ENCODE measurements at regions not wholly inside any gene's neighbourhood (a gene's known extent, or its start where the extent isn't known, plus 50 kb on each side); places are given as distances from the start of the nearest gene placed in this dataset.

DNA sequence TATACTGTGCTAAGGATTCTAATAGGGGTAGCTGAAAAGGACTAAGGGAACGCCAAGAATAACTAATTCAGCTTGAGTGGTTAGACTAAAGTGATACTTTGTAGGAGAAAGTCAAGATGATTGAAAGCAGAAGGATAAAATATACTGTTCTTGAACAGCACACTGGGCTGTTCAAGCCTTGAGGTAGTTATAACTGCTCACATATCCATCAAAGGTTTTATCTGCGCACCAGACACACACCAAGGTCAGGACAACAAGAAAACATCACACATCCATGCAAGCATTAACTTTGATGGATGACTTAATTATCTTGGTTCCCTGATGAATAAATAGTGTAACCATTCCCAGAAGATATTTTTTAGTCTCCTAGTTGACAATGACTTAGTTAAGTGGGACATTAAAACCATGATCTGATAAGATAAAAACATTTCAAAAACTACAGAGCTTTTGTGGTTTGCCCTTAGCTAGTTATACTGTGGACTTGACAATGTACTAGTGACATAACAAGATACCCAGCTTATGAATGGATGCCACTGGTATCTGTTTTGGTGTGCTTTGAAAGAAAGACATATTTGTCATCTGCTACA, 728.9 kb downstream of the JRKL start:
- Histone ChIP-seq H3K36me3 (replicated peaks in 1 of 2; ENCODE audit: control insufficient read depth in 1 of 2, insufficient read depth in 2 of 2, low read length in 2 of 2) (no peaks in the 10 kb centered on the region), H3K4me3 (replicated peaks in 1 of 3; ENCODE audit: low read depth in 2 of 3, low read length in 3 of 3) (no peak overlapping the region), H2AFZ (ENCODE audit: insufficient read depth, low read depth, low read length, poor library complexity, severe bottlenecking) (no peak overlapping the region), H3K79me2 (ENCODE audit: insufficient read depth, low read length) (no peaks in the 10 kb centered on the region), H3K4me2 (replicated peaks; ENCODE audit: extremely low read depth, low read length, poor library complexity, severe bottlenecking) (no peak overlapping the region), H3K9me3 (replicated peaks in 1 of 2; ENCODE audit: control insufficient read depth in 1 of 2, insufficient read depth in 1 of 2, low read length in 2 of 2) (peaks cover 0 to 3% of the 10 kb centered on the region in 2 donors), H4K20me1 (ENCODE audit: insufficient read depth, low read length) (no peaks in the 10 kb centered on the region), H3K27me3 (ENCODE audit: control insufficient read depth in 2 of 2, insufficient read depth in 2 of 2, low read length in 2 of 2) (no peaks in the 10 kb centered on the region), H3K9ac (ENCODE audit: insufficient read depth, low read length, poor library complexity, severe bottlenecking) (no peak overlapping the region), H3K27ac (ENCODE audit: low read depth in 1 of 2, low read length in 2 of 2) (no peak overlapping the region), H3K4me1 (ENCODE audit: control insufficient read depth in 1 of 2, insufficient read depth in 2 of 2, low read length in 2 of 2) (no peaks in the 10 kb centered on the region)
- WGBS (ENCODE audit: insufficient coverage), result no CpG with 5 or more reads among the region's 2 CpGs
- Mint-ChIP-seq H3K9me3 (peaks cover 0 to 6% (median 0%) of the 10 kb centered on the region in 7 donors), H3K27me3 (ENCODE audit: low read depth in 3 of 3) (no peaks in the 10 kb centered on the region), H3K36me3 (no peaks in the 10 kb centered on the region), H3K4me1 (no peaks in the 10 kb centered on the region), H3K4me3 (no peak overlapping the region), H3K27ac (no peak overlapping the region)
- no peak for DNase-seq
- intact Hi-C loops (cut with micrococcal nuclease), result no loop called here
- no peak for TF ChIP-seq CTCF (IDR thresholded peaks at IDR 0.05)

GRCh38 chr11:97123237-97123636, 733.4 kb downstream of the JRKL start:
- Mint-ChIP-seq H3K4me1 (no peaks in the 10 kb centered on the region), H3K27ac (no peak overlapping the region)
- no peak overlapping the region for H2AFZ ChIP-seq (ENCODE audit: insufficient read depth, low read depth, low read length, poor library complexity, severe bottlenecking)

More at GRCh38 chr11:97123237-97123636, 733.4 kb downstream of the JRKL start:
- Histone ChIP-seq H3K36me3 (replicated peaks in 1 of 2; ENCODE audit: control insufficient read depth in 1 of 2, insufficient read depth in 2 of 2, low read length in 2 of 2) (no peaks in the 10 kb centered on the region), H3K4me3 (replicated peaks in 1 of 3; ENCODE audit: low read depth in 2 of 3, low read length in 3 of 3) (no peak overlapping the region), H3K9ac (ENCODE audit: insufficient read depth, low read length, poor library complexity, severe bottlenecking) (no peak overlapping the region), H3K79me2 (ENCODE audit: insufficient read depth, low read length) (no peaks in the 10 kb centered on the region), H4K20me1 (ENCODE audit: insufficient read depth, low read length) (no peaks in the 10 kb centered on the region), H3K4me2 (replicated peaks; ENCODE audit: extremely low read depth, low read length, poor library complexity, severe bottlenecking) (no peak overlapping the region), H3K4me1 (ENCODE audit: control insufficient read depth in 1 of 2, insufficient read depth in 2 of 2, low read length in 2 of 2) (no peaks in the 10 kb centered on the region), H3K9me3 (replicated peaks in 1 of 2; ENCODE audit: control insufficient read depth in 1 of 2, insufficient read depth in 1 of 2, low read length in 2 of 2) (no peaks in the 10 kb centered on the region), H3K27me3 (ENCODE audit: control insufficient read depth in 2 of 2, insufficient read depth in 2 of 2, low read length in 2 of 2) (no peaks in the 10 kb centered on the region), H3K27ac (ENCODE audit: low read depth in 1 of 2, low read length in 2 of 2) (no peak overlapping the region)
- DNase-seq, result no peak
- H3K9me3 Mint-ChIP-seq, result peaks cover 0 to 8% (median 2%) of the 10 kb centered on the region in 7 donors
- H3K36me3 Mint-ChIP-seq, result no peaks in the 10 kb centered on the region
- no peak for TF ChIP-seq CTCF (IDR thresholded peaks at IDR 0.05)
- peaks cover 0 to 2% (median 0%) of the 10 kb centered on the region in 3 donors for H3K27me3 Mint-ChIP-seq (ENCODE audit: low read depth in 3 of 3)
- WGBS (ENCODE audit: insufficient coverage), result no CpG with 5 or more reads among the region's 2 CpGs
- H3K4me3 Mint-ChIP-seq, result no peak overlapping the region
- intact Hi-C loops (cut with micrococcal nuclease), result no loop called here

Data from CD14-positive monocyte (primary cell).